SK-N-SH (cell line): ENCODE measurements at regions not wholly inside any gene's neighbourhood (a gene's known extent, or its start where the extent isn't known, plus 50 kb on each side); places are given as distances from the start of the nearest gene placed in this dataset.

Experiments
- CTCF ChIA-PET: fragments of 300-600, 350-600 bp; formaldehyde crosslinking; extraction: SDS; loops from one replicate; lab custom pipeline; 2021; lab: Yijun Ruan, JAX
- POLR2A ChIA-PET: fragments of 350-600 bp; sonication (Branson Sonifier 250); formaldehyde crosslinking; extraction: SDS; loops from one replicate; lab custom pipeline; 2020; ENCODE audit warnings: antibody characterized with exemption, inconsistent platforms; lab: Yijun Ruan, JAX
- DNase-seq: peaks from one replicate; pipeline ENCODE4 v3.0.0; 2012
- H2AFZ ChIP-seq: fragments of 200-600 bp; sonication (generic); 2 replicates; pipeline ENCODE4 v1.8.1; 2016; ENCODE audit warnings: antibody characterized with exemption, mild to moderate bottlenecking, low read depth
- H3F3A ChIP-seq: fragments of 200-600 bp; sonication (generic); replicated peaks from 2 replicates; pipeline ENCODE3; 2016; ENCODE audit warnings: antibody characterized with exemption, mild to moderate bottlenecking; ENCODE audit not compliant: insufficient read depth
- H3K27ac ChIP-seq, 2 experiments: fragments of 200-500 bp in 1 of 2; fragments of 200-600 bp in 1 of 2; sonication (Bioruptor generic) in 1 of 2; sonication (generic), shearing (Covaris generic) in 1 of 2; 2 replicates each; pipeline versions ENCODE4 v1.5.1 to v1.6.1; 2014 to 2016; ENCODE audit warnings: low read depth in 2 of 2, inconsistent platforms in 1 of 2, low read length in 1 of 2, mild to moderate bottlenecking in 1 of 2, mixed read lengths in 1 of 2
- H3K27me3 ChIP-seq: fragments of 200-600 bp; sonication (generic), shearing (Covaris generic); 2 replicates; pipeline ENCODE4 v1.6.1; 2016; ENCODE audit warnings: mixed run types; ENCODE audit not compliant: insufficient read depth
- H3K36me3 ChIP-seq, 2 experiments: fragments of 200-500 bp in 1 of 2; fragments of 200-600 bp in 1 of 2; sonication (Bioruptor generic) in 1 of 2; sonication (generic) in 1 of 2; replicated peaks in 1 of 2; 2 replicates each; pipeline versions ENCODE3 to v1.5.1; 2014 to 2016; ENCODE audit warnings: low read length in 1 of 2, mild to moderate bottlenecking in 1 of 2; ENCODE audit not compliant: insufficient read depth in 2 of 2, control insufficient read depth in 1 of 2
- H3K4me1 ChIP-seq, 2 experiments: fragments of 200-500 bp in 1 of 2; fragments of 200-600 bp in 1 of 2; sonication (Bioruptor generic) in 1 of 2; sonication (generic), shearing (Covaris generic) in 1 of 2; 2 replicates each; pipeline versions ENCODE4 v1.5.1 to v1.6.1; 2014 to 2016; ENCODE audit warnings: low read depth in 1 of 2, low read length in 1 of 2, mixed run types in 1 of 2; ENCODE audit not compliant: insufficient read depth in 2 of 2, control insufficient read depth in 1 of 2
- H3K4me2 ChIP-seq: fragments of 200-600 bp; sonication (generic), shearing (Covaris generic); 2 replicates; pipeline ENCODE4 v1.6.1; 2017; ENCODE audit warnings: mixed run types
- H3K4me3 ChIP-seq, 2 experiments: fragments of 200-500 bp in 1 of 2; fragments of 200-600 bp in 1 of 2; sonication (Bioruptor generic) in 1 of 2; sonication (generic), shearing (Covaris generic) in 1 of 2; 2 replicates each; pipeline versions ENCODE4 v1.5.1 to v1.8.1; 2014 to 2016; ENCODE audit warnings: low read depth in 2 of 2, inconsistent platforms in 1 of 2, low read length in 1 of 2, mild to moderate bottlenecking in 1 of 2, mixed read lengths in 1 of 2, moderate library complexity in 1 of 2
- H3K79me2 ChIP-seq: fragments of 200-600 bp; sonication (generic); 2 replicates; pipeline ENCODE4 v1.8.1; 2017; ENCODE audit warnings: mild to moderate bottlenecking; ENCODE audit not compliant: insufficient read depth
- H3K9ac ChIP-seq: fragments of 200-600 bp; sonication (generic); 2 replicates; pipeline ENCODE4 v1.6.1; 2017; ENCODE audit warnings: mixed run types
- H3K9me2 ChIP-seq: fragments of 200-600 bp; sonication (generic); 2 replicates; pipeline ENCODE4 v1.6.1; 2017; ENCODE audit warnings: mixed run types
- H3K9me3 ChIP-seq: fragments of 200-600 bp; sonication (generic); 2 replicates; pipeline ENCODE4 v1.6.1; 2017; ENCODE audit warnings: mixed run types, mild to moderate bottlenecking, moderate library complexity
- H4K20me1 ChIP-seq: fragments of 200-600 bp; sonication (generic); 2 replicates; pipeline ENCODE4 v1.6.1; 2017; ENCODE audit warnings: mild to moderate bottlenecking, mixed run types; ENCODE audit not compliant: insufficient read depth
- ELF1 ChIP-seq: IDR thresholded peaks from 2 replicates; pipeline ENCODE4 v1.4.0; 2012
- EZH2phosphoT487 ChIP-seq: fragments of 200-600 bp; sonication (generic); IDR thresholded peaks from 2 replicates; pipeline ENCODE4 v1.6.1; 2017; ENCODE audit warnings: low read depth, mixed run types, mild to moderate bottlenecking, antibody characterized with exemption, moderate library complexity, borderline replicate concordance
- FOSL2 ChIP-seq: IDR thresholded peaks from 2 replicates; pipeline ENCODE4 v1.4.0; 2012; ENCODE audit warnings: low read depth, mild to moderate bottlenecking, moderate library complexity, borderline replicate concordance
- FOXJ3 ChIP-seq: sonication (generic); formaldehyde crosslinking; IDR thresholded peaks from 2 replicates; pipeline ENCODE4 v1.5.1; 2020; ENCODE audit warnings: mild to moderate bottlenecking, missing genetic modification reagents
- GATA2 ChIP-seq: sonication (generic); formaldehyde crosslinking; IDR thresholded peaks from 2 replicates; pipeline ENCODE4 v1.5.0; 2020; ENCODE audit warnings: mild to moderate bottlenecking, missing genetic modification reagents
- JUND ChIP-seq: IDR thresholded peaks from 2 replicates; pipeline ENCODE4 v1.4.0; 2012
- MAX ChIP-seq: IDR thresholded peaks from 2 replicates; pipeline ENCODE4 v1.4.0; 2012; ENCODE audit warnings: low read depth
- MXI1 ChIP-seq: IDR thresholded peaks from 2 replicates; pipeline ENCODE4 v1.6.1; 2012; ENCODE audit warnings: mild to moderate bottlenecking, low read depth, low read length, improper control_type of control experiment
- NFIC ChIP-seq: IDR thresholded peaks from 2 replicates; pipeline ENCODE4 v1.4.0; 2012; ENCODE audit warnings: borderline replicate concordance
- POLR2AphosphoS5 ChIP-seq: IDR thresholded peaks from 2 replicates; pipeline ENCODE4 v1.6.1; 2012; ENCODE audit warnings: low read depth, low read length
- RAD21 ChIP-seq: IDR thresholded peaks from 2 replicates; pipeline ENCODE4 v1.6.1; 2012; ENCODE audit warnings: mild to moderate bottlenecking, low read length
- TCF12 ChIP-seq: IDR thresholded peaks from 2 replicates; pipeline ENCODE4 v1.4.0; 2012
- TEAD4 ChIP-seq: IDR thresholded peaks from 2 replicates; pipeline ENCODE4 v1.4.0; 2012; ENCODE audit warnings: mild to moderate bottlenecking, borderline replicate concordance; ENCODE audit not compliant: insufficient read depth
- YY1 ChIP-seq: IDR thresholded peaks from 2 replicates; pipeline ENCODE4 v1.4.0; 2012; ENCODE audit warnings: low read depth, mild to moderate bottlenecking
- WGBS: methylation state at CpG from one replicate; pipeline ENCODE4 v1.1.6; 2017; ENCODE audit warnings: low lambda C conversion rate; 5-methylcytosine and 5-hydroxymethylcytosine counted together
- TF ChIP-seq, protein P1 (sequence below): IDR thresholded peaks from 2 replicates; pipeline ENCODE4 v1.4.0; 2012; ENCODE audit warnings: low read depth, borderline replicate concordance
- TF ChIP-seq, protein P2 (sequence below): IDR thresholded peaks from 2 replicates; pipeline ENCODE4 v1.6.1; 2012; ENCODE audit warnings: mild to moderate bottlenecking, low read depth, low read length, moderate library complexity
- TF ChIP-seq, protein P3 (sequence below): fragments of 150-350 bp; IDR thresholded peaks from 2 replicates; pipeline ENCODE4 v1.6.1; 2017; ENCODE audit warnings: antibody characterized with exemption, low read length, low read depth, borderline replicate concordance

GRCh38 chr14:38101679-38102078, 106.0 kb upstream of the SSTR1 start:
- 0% methylated on average over 1 of the region's 1 CpG for WGBS
- no peaks in the 10 kb centered on the region for H3K9me2 ChIP-seq

More at GRCh38 chr14:38101679-38102078, 106.0 kb upstream of the SSTR1 start:
- TF ChIP-seq RAD21 (no peak), NFIC (no peak), POLR2AphosphoS5 (no peak), EZH2phosphoT487 (no peak), TCF12 (no peak), GATA2 (no peak), MXI1 (no peak), ELF1 (no peak), FOSL2 (no peak), YY1 (no peak), JUND (no peak), MAX (no peak), TEAD4 (no peak), FOXJ3 (CRISPR knock-in tag) (no peak)
- TF ChIP-seq, protein P1, sequence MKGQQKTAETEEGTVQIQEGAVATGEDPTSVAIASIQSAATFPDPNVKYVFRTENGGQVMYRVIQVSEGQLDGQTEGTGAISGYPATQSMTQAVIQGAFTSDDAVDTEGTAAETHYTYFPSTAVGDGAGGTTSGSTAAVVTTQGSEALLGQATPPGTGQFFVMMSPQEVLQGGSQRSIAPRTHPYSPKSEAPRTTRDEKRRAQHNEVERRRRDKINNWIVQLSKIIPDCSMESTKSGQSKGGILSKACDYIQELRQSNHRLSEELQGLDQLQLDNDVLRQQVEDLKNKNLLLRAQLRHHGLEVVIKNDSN: no peak
- TF ChIP-seq, protein P2, sequence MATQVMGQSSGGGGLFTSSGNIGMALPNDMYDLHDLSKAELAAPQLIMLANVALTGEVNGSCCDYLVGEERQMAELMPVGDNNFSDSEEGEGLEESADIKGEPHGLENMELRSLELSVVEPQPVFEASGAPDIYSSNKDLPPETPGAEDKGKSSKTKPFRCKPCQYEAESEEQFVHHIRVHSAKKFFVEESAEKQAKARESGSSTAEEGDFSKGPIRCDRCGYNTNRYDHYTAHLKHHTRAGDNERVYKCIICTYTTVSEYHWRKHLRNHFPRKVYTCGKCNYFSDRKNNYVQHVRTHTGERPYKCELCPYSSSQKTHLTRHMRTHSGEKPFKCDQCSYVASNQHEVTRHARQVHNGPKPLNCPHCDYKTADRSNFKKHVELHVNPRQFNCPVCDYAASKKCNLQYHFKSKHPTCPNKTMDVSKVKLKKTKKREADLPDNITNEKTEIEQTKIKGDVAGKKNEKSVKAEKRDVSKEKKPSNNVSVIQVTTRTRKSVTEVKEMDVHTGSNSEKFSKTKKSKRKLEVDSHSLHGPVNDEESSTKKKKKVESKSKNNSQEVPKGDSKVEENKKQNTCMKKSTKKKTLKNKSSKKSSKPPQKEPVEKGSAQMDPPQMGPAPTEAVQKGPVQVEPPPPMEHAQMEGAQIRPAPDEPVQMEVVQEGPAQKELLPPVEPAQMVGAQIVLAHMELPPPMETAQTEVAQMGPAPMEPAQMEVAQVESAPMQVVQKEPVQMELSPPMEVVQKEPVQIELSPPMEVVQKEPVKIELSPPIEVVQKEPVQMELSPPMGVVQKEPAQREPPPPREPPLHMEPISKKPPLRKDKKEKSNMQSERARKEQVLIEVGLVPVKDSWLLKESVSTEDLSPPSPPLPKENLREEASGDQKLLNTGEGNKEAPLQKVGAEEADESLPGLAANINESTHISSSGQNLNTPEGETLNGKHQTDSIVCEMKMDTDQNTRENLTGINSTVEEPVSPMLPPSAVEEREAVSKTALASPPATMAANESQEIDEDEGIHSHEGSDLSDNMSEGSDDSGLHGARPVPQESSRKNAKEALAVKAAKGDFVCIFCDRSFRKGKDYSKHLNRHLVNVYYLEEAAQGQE: no peak
- TF ChIP-seq, protein P3, sequence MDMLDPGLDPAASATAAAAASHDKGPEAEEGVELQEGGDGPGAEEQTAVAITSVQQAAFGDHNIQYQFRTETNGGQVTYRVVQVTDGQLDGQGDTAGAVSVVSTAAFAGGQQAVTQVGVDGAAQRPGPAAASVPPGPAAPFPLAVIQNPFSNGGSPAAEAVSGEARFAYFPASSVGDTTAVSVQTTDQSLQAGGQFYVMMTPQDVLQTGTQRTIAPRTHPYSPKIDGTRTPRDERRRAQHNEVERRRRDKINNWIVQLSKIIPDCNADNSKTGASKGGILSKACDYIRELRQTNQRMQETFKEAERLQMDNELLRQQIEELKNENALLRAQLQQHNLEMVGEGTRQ: no peak
- Histone ChIP-seq H3K4me1 (no peaks in the 10 kb centered on the region), H3K27me3 (no peaks in the 10 kb centered on the region), H3K79me2 (no peaks in the 10 kb centered on the region), H3K9ac (no peak overlapping the region), H3K36me3 (no peaks in the 10 kb centered on the region), H3K9me3 (no peaks in the 10 kb centered on the region), H3K27ac (no peak overlapping the region), H3K4me3 (no peak overlapping the region), H4K20me1 (no peaks in the 10 kb centered on the region), H2AFZ (no peak overlapping the region), H3K4me2 (no peak overlapping the region), H3F3A (no peaks in the 10 kb centered on the region)
- ChIA-PET CTCF (no interaction called here), POLR2A (no interaction called here)
- DNase-seq: no peak
